ENCODE measurements at regions not wholly inside any gene's neighbourhood (a gene's known extent, or its start where the extent isn't known, plus 50 kb on each side); places are given as distances from the start of the nearest gene placed in this dataset.
A peak's percentile ranks its signal among the peaks of the same experiment; 100 is the strongest.
"Not testable (repeated sequence)": the region's sequence is repeated elsewhere in the genome, so short reads cannot be mapped to it uniquely, and the experiment has no call there.

- DNase-seq (ENCODE audit: low spot score) = no peak
Observed at GRCh38 chr12:73017981-73018380, 745.8 kb downstream of the TRHDE start.

- no peak for DNase-seq (ENCODE audit: low spot score)
Observed at GRCh38 chr12:73053893-73054292, 781.7 kb downstream of the TRHDE start.

DNA sequence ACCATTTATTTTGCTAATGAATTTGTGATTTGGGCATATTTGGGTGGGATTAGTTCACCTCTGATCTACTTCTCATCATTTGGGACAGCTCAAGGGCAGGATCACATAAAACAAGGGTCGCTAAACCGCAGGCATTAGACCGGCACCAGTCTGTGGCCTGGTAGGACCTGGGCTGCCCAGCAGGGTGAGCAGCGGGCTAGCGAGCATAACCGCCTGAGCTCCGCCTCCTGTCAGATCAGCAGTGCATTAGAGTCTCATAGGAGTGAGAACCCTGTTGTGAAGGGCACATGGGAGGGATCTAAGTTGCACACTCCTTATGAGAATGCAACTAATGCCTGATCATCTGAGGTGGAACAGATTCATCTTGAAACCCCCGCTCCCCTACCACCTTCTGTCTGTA lies 785.3 kb downstream of the TRHDE start:
- no peak for DNase-seq (ENCODE audit: low spot score)

DNA sequence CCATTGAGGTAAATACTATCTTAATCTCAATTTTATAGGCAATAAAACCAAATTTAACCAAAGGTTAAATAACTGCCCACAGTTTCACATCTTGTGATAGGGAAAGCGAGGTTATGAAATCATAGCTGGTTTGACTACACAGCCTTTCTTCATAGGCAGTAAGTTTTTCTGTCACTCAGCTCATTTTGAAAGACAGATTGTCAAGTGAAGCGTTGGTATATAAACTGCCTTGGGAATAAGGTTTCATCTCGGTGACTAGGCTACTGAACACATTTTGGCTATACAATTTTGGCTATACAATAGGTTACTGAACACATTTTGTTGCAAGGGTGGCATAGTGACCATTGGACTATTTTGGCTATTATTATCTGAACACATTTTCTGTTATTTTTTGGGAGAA lies 793.7 kb downstream of the TRHDE start:
- DNase-seq (ENCODE audit: low spot score) = no peak

DNA sequence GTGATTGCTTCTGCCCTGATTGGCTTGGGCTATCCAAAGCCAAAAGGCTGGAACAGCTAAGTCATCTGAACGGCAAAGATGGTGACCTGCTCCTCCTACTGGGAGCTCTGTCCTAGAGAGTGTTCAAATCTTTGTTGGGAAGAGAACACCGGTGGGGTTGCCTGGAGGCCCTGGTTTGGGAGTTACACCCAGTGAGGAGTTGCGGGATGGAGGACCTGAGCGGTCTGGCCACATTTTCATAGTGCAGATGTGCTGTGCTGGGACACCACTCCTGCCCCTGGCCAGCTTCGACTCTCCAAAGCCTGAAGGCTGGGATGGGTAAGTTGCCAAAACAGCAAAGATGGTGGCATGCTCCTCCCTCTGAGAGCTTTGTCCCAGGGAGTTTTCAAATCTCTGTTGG lies 795.4 kb downstream of the TRHDE start:
- no peak for DNase-seq (ENCODE audit: low spot score)

DNA sequence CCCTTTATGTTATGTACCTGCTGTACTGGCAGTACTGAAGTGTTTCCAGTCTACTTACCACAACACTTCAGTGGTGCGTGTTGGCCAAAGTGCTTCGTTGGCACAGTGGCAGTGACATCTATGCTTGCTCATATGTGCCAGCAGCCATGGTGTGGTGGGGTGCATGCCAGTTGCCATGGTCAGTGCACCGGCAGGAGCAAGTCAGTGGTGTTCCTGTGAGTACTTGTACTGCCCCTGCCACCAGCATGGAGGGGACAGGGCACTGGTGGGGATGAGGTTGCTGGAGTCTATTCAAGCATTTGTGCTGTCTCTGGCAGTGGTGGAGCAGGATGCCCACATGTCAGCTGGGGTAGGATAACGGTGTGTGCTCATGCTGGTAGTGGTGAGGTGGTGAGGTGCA lies 800.0 kb downstream of the TRHDE start:
- DNase-seq (ENCODE audit: low spot score) = no peak

DNA sequence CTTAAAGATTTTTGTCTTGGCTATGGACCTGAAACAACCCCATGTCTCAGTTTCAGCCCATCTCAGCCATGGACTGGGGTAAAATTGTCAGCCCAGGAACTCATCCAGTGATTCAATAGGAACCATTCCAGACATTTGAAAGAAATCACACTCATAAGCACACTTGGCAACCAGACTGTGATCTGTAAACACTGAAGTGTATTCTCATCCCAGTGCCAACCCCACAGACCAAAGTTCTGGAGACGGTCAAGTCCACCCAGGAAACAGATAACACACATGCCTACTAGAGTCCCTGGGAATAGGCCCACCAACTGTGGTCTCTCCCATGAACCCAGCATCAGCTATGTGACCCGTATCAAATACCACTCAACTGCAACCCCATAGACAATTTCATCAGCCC lies 804.6 kb downstream of the TRHDE start:
- DNase-seq (ENCODE audit: low spot score) = no peak

DNA sequence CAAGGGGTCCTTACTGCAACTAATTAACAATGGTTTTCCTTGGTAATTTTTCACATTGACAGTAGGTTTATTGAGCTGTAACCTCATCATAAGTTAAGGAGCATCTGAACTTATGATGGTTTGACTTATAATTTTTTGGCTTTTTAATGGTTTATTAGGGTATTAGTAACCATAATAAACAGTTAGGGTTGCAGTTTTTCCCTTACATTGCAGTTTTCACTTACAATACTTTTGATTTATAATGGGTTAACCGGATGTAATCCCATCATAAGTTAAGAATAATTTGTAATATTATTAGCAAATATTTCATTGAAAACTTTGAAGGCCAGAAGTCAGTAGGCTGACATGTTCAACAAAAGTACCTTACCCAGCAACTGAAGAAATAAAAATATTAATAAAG lies 811.6 kb downstream of the TRHDE start:
- DNase-seq (ENCODE audit: low spot score) = no peak

- DNase-seq (ENCODE audit: low spot score) = peak; percentile 8
Observed at GRCh38 chr12:73106296-73106695, 834.1 kb downstream of the TRHDE start.

DNA sequence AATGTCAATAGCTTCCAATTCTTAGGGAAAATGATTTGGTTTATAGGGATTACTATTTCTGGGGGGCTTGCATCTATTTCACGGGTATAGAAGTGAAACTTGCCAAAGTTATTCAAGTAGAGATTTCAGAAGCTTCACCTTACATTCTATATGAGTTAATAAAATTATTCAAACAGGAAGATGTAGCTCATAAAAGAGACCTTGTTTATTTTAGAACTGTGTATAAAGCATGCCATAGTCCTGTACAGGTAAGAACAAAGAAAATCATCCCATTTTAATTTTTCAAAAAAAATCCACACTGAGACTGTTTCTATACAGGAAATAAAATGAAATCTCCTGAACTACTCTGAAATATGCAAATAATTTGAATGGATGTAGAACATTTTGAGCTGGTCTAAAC lies 834.7 kb downstream of the TRHDE start:
- no peak for DNase-seq (ENCODE audit: low spot score)

DNA sequence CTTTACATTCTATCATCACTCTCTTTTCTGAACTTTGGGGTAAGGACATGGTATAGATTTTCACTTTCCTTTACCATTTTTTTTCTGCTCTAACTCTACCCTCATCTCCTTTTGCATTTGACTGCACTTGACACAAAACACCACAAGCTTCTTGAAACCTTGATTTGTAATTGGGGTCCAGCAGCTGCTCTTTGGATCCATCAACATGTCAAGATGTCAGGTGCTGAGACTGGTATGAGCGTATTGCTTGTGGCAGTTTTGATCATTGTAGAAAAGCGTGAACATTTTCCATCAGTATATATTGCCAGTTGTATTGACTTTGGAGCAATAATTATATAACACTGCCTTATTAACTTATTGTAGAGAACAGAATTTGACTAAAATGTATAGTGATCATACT lies 838.6 kb downstream of the TRHDE start:
- DNase-seq (ENCODE audit: low spot score) = no peak

DNA sequence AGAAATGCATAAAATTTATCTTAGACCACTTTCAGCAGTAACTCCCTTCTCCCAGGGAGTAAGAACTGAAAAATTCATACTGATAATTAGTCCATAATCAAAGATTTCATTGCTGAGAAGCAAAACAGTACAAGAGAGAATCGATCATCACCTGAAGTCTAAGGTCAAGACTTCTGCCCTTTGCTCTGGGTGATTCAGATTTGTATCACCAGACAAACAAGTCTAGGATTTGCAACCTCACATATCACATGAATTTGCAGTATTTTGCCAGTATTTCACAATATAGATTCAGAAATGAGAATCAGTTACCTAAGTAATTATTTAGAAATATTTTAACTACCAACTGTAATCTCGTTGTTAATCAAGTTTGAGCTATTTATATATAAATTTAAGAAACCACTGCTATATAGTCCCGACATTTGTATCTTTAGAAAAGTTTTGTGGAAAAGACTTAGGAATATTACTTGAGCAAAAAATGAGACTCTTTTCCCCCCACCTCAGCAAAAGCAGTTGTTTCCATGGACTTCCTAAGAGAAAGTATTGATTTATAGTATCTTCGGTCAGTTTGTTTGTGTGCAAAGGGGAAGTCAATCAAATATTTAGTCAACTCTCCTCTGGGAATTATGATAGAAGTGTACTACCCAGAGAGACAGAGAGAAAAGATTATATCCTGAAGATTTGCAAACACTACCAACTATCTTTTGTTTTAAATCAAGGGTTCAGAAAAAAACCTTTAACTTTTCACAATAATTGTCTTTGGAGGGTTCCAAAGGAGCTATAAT lies 840.1 kb downstream of the TRHDE start:
- DNase-seq (ENCODE audit: low spot score) = no peak

- DNase-seq (ENCODE audit: low spot score) = no peak
Observed at GRCh38 chr12:73124480-73124879, 852.3 kb downstream of the TRHDE start.

- no peak for DNase-seq (ENCODE audit: low spot score)
Observed at GRCh38 chr12:73125148-73125547, 853.0 kb downstream of the TRHDE start.

GRCh38 chr12:73136386-73136785 lies 864.2 kb downstream of the TRHDE start:
- no peak for DNase-seq (ENCODE audit: low spot score)

DNA sequence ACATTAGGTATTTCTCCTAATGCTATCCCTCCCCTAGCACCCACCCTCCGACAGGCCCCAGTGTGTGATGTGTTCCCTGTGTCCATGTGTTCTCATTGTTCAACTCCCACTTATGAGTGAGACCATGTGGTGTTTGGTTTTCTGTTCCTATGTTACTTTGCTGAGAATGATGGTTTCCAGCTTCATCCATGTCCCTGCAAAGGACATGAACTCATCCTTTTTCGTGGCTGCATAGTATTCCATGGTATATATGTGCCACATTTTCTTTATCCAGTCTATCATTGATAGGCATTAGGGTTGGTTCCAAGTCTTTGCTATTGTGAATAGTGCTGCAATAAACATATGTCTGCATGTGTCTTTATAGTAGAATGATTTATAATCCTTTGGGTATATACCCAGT lies 867.5 kb downstream of the TRHDE start:
- not testable (repeated sequence) for DNase-seq (ENCODE audit: low spot score)

DNA sequence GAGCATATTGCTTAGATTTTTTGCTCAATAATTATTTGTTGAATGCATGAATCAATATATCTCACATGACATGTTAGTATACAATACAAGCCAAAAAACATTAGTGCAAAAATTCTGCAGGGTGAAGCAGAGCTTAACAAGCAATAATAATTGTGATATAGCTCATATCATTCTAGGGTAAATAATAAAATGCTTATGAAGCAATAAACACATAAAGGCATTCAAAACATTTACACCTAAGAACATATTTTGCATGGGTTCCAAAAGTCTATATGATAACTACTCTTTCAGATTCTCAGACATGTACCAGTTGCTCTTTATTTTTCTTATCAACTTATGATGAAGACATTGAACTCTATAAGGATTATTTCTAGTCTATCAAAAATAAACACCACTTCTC lies 886.2 kb downstream of the TRHDE start:
- DNase-seq (ENCODE audit: low spot score) = no peak

DNA sequence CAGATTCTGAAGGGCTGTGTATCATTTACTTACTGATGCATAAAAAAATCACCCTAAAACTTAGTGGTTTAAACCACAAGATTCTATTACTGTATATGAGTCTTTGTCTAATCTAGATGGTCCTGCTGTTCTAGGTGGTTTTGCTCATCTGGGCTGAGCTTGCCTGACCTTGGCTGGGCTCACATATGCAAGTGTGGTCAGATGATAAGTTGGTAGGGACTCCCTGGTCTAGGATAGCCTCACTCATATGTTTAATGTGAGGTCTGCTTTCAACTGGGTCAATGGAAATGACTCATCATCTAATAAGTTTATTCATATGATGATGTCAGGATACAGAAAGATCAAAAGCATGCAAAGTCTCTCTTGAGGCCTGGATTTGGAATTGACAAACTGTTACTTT lies 887.8 kb downstream of the TRHDE start:
- no peak for DNase-seq (ENCODE audit: low spot score)

DNA sequence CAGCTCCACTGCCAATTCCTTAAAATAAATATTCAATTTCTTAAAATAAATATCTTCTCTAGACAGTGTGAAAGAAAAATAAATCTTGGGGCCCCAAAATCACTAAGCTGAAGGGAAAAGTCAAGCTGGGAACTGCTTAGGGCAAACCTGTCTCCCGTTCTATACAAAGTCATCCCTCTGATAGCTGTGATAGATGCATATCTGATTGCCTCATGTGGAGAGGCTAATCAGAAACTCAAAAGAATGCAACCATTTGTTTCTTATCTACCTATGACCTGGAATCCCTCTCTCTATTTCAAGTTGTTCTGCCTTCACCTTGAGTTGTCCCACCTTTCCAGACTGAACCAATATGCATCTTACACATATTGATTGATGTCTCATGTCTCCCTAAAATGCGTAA lies 889.8 kb downstream of the TRHDE start:
- DNase-seq (ENCODE audit: low spot score) = no peak

- no peak for DNase-seq (ENCODE audit: low spot score)
Observed at GRCh38 chr12:73180734-73181133, 908.6 kb downstream of the TRHDE start.

GRCh38 chr12:73181244-73181643 lies 909.1 kb downstream of the TRHDE start:
- peak; percentile 54 for DNase-seq (ENCODE audit: low spot score)

DNA sequence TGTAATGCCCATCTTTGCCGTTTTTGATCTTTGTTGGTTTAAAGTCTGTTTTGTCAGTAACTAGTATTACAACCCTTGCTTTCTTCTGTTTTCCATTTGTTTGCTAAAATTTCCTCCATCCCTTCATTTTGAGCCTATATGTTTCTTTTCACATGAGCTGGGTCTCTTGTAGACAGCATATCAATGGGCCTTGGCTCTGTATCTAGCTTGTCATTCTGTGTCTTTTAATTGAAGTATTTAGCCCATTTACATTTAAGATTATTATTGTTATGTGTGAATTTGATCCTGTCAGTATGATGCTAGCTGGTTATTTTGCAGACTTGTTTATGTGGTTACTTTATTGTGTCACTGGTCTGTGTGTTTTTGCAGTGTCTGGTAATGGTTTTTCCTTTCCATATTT lies 913.2 kb downstream of the TRHDE start:
- DNase-seq (ENCODE audit: low spot score) = no peak

DNA sequence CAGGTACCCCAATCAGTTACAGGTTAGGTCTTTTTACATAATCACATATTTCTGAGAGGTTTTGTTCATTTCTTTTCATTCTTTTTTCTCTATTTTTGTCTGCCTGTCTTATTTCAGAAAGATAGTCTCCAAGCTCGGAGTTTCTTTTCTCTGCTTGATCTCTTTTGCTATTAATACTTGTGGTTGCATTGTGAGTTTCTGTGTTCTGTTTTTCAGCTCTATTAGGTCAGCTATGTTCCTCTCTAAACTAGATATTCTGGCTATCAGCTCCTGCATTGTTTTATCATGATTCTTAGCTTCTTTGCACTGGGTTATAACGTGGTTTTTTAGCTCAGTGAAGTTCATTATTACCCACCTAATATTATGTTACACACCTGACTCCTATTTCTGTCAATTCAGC lies 914.1 kb downstream of the TRHDE start:
- DNase-seq (ENCODE audit: low spot score) = no peak

DNA sequence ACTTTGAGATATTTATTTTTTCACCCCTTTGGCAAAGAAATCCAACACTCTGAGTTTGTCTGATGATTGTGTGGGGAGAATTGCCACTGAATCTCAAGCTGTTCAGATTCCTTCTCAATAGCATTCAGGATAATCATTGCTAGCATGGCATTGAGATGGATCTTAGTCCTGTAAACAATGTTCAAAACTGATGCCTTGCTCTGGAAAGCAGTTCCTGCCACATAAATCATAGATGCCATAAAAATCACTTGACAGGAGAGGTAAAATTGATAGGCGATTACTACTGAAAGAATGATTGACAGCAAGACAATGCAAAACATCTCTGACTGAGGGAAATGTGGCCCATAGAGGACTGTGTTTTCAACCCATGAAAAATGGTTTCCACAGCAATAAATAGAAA lies 915.6 kb downstream of the TRHDE start:
- DNase-seq (ENCODE audit: low spot score) = no peak

Data from D341Med (cell line).